Keratinocyte (primary cell): ENCODE measurements at regions not wholly inside any gene's neighbourhood (a gene's known extent, or its start where the extent isn't known, plus 50 kb on each side); places are given as distances from the start of the nearest gene placed in this dataset.
"Not testable (repeated sequence)": the region's sequence is repeated elsewhere in the genome, so short reads cannot be mapped to it uniquely, and the experiment has no call there.

Experiments used
- CTCF ChIP-seq, 3 experiments: IDR thresholded peaks in 1 of 3; conservative IDR thresholded peaks in 1 of 3; optimal IDR thresholded peaks in 1 of 3; 2 replicates in 2 of 3; 3 replicates in 1 of 3; pipeline versions ENCODE3 to v1.5.1; 2011; ENCODE audit warnings: low read length in 3 of 3, mild to moderate bottlenecking in 3 of 3, moderate library complexity in 2 of 3, control low read depth in 1 of 3, inconsistent platforms in 1 of 3; ENCODE audit not compliant: insufficient read depth in 2 of 3; ENCODE audit errors: extremely low read depth in 1 of 3
- EZH2 ChIP-seq: IDR thresholded peaks from one replicate; pipeline ENCODE4 v1.6.1; 2012; ENCODE audit warnings: inconsistent platforms, mild to moderate bottlenecking, low read length, moderate library complexity

GRCh38 chr2:111525026-111525425, 359.0 kb downstream of the ANAPC1 start:
- TF ChIP-seq CTCF (optimal IDR thresholded peaks at IDR 0.05 in 1 of 3, IDR thresholded peaks at IDR 0.05 in 1 of 3, conservative IDR thresholded peaks at IDR 0.05 in 1 of 3; ENCODE audit: extremely low read depth in 1 of 3, insufficient read depth in 2 of 3, low read length in 3 of 3); EZH2: not testable (repeated sequence)
